OCI-LY1 (cell line): ENCODE measurements at regions not wholly inside any gene's neighbourhood (a gene's known extent, or its start where the extent isn't known, plus 50 kb on each side); places are given as distances from the start of the nearest gene placed in this dataset.

Source experiments
- H2AFZ ChIP-seq: fragments of 200-600 bp; sonication (generic), shearing (Covaris generic); 2 replicates; pipeline ENCODE4 v1.6.0; 2014; ENCODE audit warnings: antibody characterized with exemption, mild to moderate bottlenecking, low read length
- H3F3A ChIP-seq: fragments of 200-600 bp; sonication (generic), shearing (Covaris generic); 2 replicates; pipeline ENCODE4 v1.6.0; 2014; ENCODE audit warnings: mild to moderate bottlenecking, antibody characterized with exemption, low read length, moderate library complexity; ENCODE audit not compliant: insufficient read depth
- H3K27ac ChIP-seq: fragments of 200-600 bp; sonication (generic); 2 replicates; pipeline ENCODE4 v1.5.1; 2014; ENCODE audit warnings: low read length, mixed run types, mild to moderate bottlenecking, low read depth; ENCODE audit not compliant: poor library complexity, severe bottlenecking
- H3K27me3 ChIP-seq: fragments of 200-600 bp; sonication (generic); 2 replicates; pipeline ENCODE4 v1.6.0; 2014; ENCODE audit warnings: antibody characterized with exemption, mild to moderate bottlenecking, low read length, moderate library complexity; ENCODE audit not compliant: insufficient read depth
- H3K36me3 ChIP-seq: fragments of 200-600 bp; sonication (generic); 2 replicates; pipeline ENCODE4 v1.6.1; 2014; ENCODE audit warnings: mild to moderate bottlenecking, antibody characterized with exemption, low read length, moderate library complexity, mixed read lengths; ENCODE audit not compliant: insufficient read depth
- H3K4me1 ChIP-seq: fragments of 200-600 bp; sonication (generic); 2 replicates; pipeline ENCODE4 v1.5.1; 2014; ENCODE audit warnings: mild to moderate bottlenecking, low read length, moderate library complexity; ENCODE audit not compliant: insufficient read depth, severe bottlenecking
- H3K4me2 ChIP-seq: fragments of 200-600 bp; sonication (generic), shearing (Covaris generic); 2 replicates; pipeline ENCODE4 v1.6.1; 2014; ENCODE audit warnings: low read length
- H3K4me3 ChIP-seq: fragments of 200-600 bp; sonication (generic); 2 replicates; pipeline ENCODE4 v1.5.1; 2014; ENCODE audit warnings: low read length, low read depth, mild to moderate bottlenecking, mixed read lengths; ENCODE audit not compliant: poor library complexity, severe bottlenecking
- H3K79me2 ChIP-seq: fragments of 200-600 bp; shearing (Covaris generic); 2 replicates; pipeline ENCODE4 v1.6.1; 2016; ENCODE audit warnings: mixed run types, low read length, mixed read lengths; ENCODE audit not compliant: insufficient read depth
- H3K9ac ChIP-seq: fragments of 200-600 bp; sonication (generic), shearing (Covaris generic); 2 replicates; pipeline ENCODE4 v1.6.1; 2014; ENCODE audit warnings: mild to moderate bottlenecking, low read length, mixed read lengths
- H3K9me2 ChIP-seq: fragments of 200-600 bp; sonication (generic), shearing (Covaris generic); 2 replicates; pipeline ENCODE4 v1.6.1; 2014; ENCODE audit warnings: low read depth, mild to moderate bottlenecking, low read length, mixed read lengths
- H3K9me3 ChIP-seq: fragments of 200-600 bp; shearing (Covaris generic); 2 replicates; pipeline ENCODE4 v1.6.1; 2014; ENCODE audit warnings: low read length, mixed read lengths
- H4K20me1 ChIP-seq: fragments of 200-600 bp; sonication (generic), shearing (Covaris generic); 2 replicates; pipeline ENCODE4 v1.6.0; 2016; ENCODE audit warnings: mild to moderate bottlenecking, low read length; ENCODE audit not compliant: insufficient read depth
- EZH2 ChIP-seq: fragments of 200-600 bp; sonication (generic), shearing (Covaris generic); IDR thresholded peaks from 2 replicates; pipeline ENCODE4 v1.8.0; 2017; ENCODE audit warnings: borderline replicate concordance, mixed run types, mild to moderate bottlenecking, antibody characterized with exemption, low read length, moderate library complexity, mixed read lengths
- TF ChIP-seq, protein P1 (sequence below): fragments of 200-600 bp; sonication (generic), shearing (Covaris generic); IDR thresholded peaks from 2 replicates; pipeline ENCODE4 v1.5.1; 2017; ENCODE audit warnings: mild to moderate bottlenecking, antibody characterized with exemption, low read length, moderate library complexity, mixed read lengths

DNA sequence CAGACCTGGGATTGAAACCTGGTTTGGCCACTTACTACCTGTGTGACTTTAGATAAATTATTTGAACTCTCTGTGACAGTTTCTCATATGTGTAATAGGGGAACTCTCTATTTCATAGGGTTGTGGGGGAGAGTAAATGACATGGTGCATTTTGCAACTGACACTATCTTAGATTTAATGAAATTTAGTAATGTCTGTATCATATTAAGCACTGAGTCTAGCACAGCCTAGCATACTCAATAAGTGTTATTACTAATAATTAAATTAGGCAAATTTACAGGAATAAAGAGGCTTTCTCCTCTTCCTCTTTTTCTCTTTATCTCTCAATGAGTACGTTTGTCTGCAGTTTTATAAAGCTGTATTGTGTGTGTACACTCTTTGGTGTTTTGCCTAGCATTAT lies 80.2 kb upstream of the MACF1 start:
- Histone ChIP-seq H3K4me2 (no peak overlapping the region), H3K27me3 (no peaks in the 10 kb centered on the region), H3K4me3 (no peak overlapping the region), H3K27ac (no peak overlapping the region), H3K9me3 (no peaks in the 10 kb centered on the region), H3K79me2 (no peaks in the 10 kb centered on the region), H3K9ac (no peak overlapping the region), H3K4me1 (no peaks in the 10 kb centered on the region), H3K36me3 (no peaks in the 10 kb centered on the region), H3K9me2 (no peaks in the 10 kb centered on the region), H4K20me1 (no peaks in the 10 kb centered on the region), H3F3A (no peaks in the 10 kb centered on the region), H2AFZ (no peak overlapping the region)
- no peak for TF ChIP-seq EZH2
- TF ChIP-seq, protein P1, sequence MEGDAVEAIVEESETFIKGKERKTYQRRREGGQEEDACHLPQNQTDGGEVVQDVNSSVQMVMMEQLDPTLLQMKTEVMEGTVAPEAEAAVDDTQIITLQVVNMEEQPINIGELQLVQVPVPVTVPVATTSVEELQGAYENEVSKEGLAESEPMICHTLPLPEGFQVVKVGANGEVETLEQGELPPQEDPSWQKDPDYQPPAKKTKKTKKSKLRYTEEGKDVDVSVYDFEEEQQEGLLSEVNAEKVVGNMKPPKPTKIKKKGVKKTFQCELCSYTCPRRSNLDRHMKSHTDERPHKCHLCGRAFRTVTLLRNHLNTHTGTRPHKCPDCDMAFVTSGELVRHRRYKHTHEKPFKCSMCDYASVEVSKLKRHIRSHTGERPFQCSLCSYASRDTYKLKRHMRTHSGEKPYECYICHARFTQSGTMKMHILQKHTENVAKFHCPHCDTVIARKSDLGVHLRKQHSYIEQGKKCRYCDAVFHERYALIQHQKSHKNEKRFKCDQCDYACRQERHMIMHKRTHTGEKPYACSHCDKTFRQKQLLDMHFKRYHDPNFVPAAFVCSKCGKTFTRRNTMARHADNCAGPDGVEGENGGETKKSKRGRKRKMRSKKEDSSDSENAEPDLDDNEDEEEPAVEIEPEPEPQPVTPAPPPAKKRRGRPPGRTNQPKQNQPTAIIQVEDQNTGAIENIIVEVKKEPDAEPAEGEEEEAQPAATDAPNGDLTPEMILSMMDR, result no peak

DNA sequence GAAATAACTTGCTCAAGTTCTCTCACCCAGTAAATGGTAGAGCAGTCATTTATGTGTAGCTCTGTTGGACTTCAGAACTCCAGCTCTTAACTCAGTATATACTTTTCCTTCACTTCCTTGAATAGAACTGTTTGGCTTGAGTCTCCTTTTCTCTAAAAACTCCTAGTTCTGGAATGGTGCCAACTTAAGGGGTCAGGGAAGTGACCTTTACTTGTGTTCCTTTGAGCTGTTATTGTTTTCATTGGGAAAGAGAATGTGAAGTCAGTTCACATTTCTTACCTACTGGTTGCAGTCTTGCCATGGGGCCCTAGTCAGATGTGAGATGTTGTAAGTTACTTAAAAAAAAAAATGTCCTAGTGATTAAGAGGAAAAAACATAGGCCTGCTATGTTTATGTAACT lies 77.0 kb upstream of the MACF1 start:
- no peak overlapping the region for H3K27ac ChIP-seq
- H3K27me3 ChIP-seq, result no peaks in the 10 kb centered on the region; the same call in 1 of the 2 replicates
- no peak overlapping the region for H3K9ac ChIP-seq
- TF ChIP-seq, protein P1, result no peak
- TF ChIP-seq EZH2, result no peak
- no peaks in the 10 kb centered on the region for H4K20me1 ChIP-seq
- H3K9me3 ChIP-seq, result no peaks in the 10 kb centered on the region
- H3K36me3 ChIP-seq, result no peaks in the 10 kb centered on the region
- no peak overlapping the region for H3K4me3 ChIP-seq
- H3K4me2 ChIP-seq, result no peak overlapping the region
- no peaks in the 10 kb centered on the region for H3K79me2 ChIP-seq
- H3F3A ChIP-seq, result no peaks in the 10 kb centered on the region
- no peaks in the 10 kb centered on the region for H3K4me1 ChIP-seq
- no peaks in the 10 kb centered on the region for H3K9me2 ChIP-seq
- H2AFZ ChIP-seq, result no peak overlapping the region

DNA sequence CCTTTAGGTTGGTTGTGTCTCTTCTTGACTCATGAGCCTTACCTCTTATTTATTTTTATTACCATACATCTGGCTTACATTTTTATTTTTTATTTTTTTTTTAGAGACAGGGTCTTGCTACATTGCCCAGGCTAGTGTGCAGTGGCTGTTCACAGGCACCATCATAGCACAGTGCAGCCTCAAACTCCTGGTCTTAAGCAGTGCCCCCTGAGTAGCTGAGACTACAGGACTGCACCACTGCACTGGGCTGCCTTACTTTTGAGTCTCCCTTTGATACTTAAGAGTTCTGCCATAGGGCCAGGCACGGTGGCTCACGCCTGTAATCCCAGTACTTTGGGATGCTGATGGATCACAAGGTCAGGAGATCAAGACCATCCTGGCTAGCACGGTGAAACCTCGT lies 76.4 kb upstream of the MACF1 start:
- no peaks in the 10 kb centered on the region for H3K36me3 ChIP-seq
- H3F3A ChIP-seq, result no peaks in the 10 kb centered on the region
- H3K9me2 ChIP-seq, result no peaks in the 10 kb centered on the region
- H4K20me1 ChIP-seq, result no peaks in the 10 kb centered on the region
- no peak overlapping the region for H2AFZ ChIP-seq
- no peak overlapping the region for H3K4me2 ChIP-seq
- H3K9me3 ChIP-seq, result no peaks in the 10 kb centered on the region
- H3K79me2 ChIP-seq, result no peaks in the 10 kb centered on the region
- no peak overlapping the region for H3K4me3 ChIP-seq
- no peak for TF ChIP-seq EZH2
- TF ChIP-seq, protein P1, result no peak
- H3K27me3 ChIP-seq, result no peaks in the 10 kb centered on the region; the same call in 1 of the 2 replicates
- no peak overlapping the region for H3K9ac ChIP-seq
- no peak overlapping the region for H3K27ac ChIP-seq
- no peaks in the 10 kb centered on the region for H3K4me1 ChIP-seq
